Testis (tissue), 2 donors: ENCODE measurements at regions not wholly inside any gene's neighbourhood (a gene's known extent, or its start where the extent isn't known, plus 50 kb on each side); places are given as distances from the start of the nearest gene placed in this dataset.

Experiments used
- DNase-seq: peaks from one replicate; pipeline ENCODE4 v3.0.0-alpha.2; 2019
- H3K27ac ChIP-seq, 2 donors: fragments of 200-600 bp; sonication (generic); one replicate each; pipeline ENCODE4 v1.5.1; 2019
- H3K27me3 ChIP-seq: fragments of 200-600 bp; sonication (generic); one replicate; pipeline ENCODE4 v1.5.1; 2019
- H3K36me3 ChIP-seq: fragments of 200-600 bp; sonication (generic); one replicate; pipeline ENCODE4 v1.5.1; 2017; ENCODE audit warnings: low read depth; ENCODE audit errors: missing control alignments
- H3K4me1 ChIP-seq: fragments of 200-600 bp; sonication (generic); one replicate; pipeline ENCODE4 v1.5.1; 2019
- H3K4me3 ChIP-seq, 2 donors: fragments of 200-600 bp; sonication (generic); one replicate each; pipeline ENCODE4 v1.5.1; 2017 to 2019
- H3K9me3 ChIP-seq: fragments of 200-600 bp; sonication (generic); one replicate; pipeline ENCODE4 v1.5.1; 2017
- CTCF ChIP-seq, 3 experiments: fragments of 450-650 bp in 2 of 3; fragments of 200-600 bp in 1 of 3; sonication (generic) in 1 of 3; IDR thresholded peaks; one replicate each; pipeline ENCODE4 v1.5.1; 2016 to 2019; ENCODE audit warnings: antibody characterized with exemption in 3 of 3, mild to moderate bottlenecking in 2 of 3, moderate library complexity in 1 of 3
- POLR2A ChIP-seq: fragments of 450-650 bp; IDR thresholded peaks from one replicate; pipeline ENCODE4 v1.6.1; 2017; ENCODE audit warnings: antibody characterized with exemption, mild to moderate bottlenecking, moderate library complexity
- WGBS, 2 donors: methylation state at CpG; one replicate each; pipeline ENCODE4 v1.1.5; 2018; 5-methylcytosine and 5-hydroxymethylcytosine counted together
- intact Hi-C: fragments of 100-400 bp; cut with DNase I; formaldehyde crosslinking; loops from one replicate; pipeline ENCODE4 v1.15.1; 2023; ENCODE audit warnings: low total_unique reads

- Histone ChIP-seq H3K9me3 (no peaks in the 10 kb centered on the region), H3K27ac (no peak overlapping the region), H3K27me3 (no peaks in the 10 kb centered on the region), H3K36me3 (no peaks in the 10 kb centered on the region), H3K4me1 (no peaks in the 10 kb centered on the region), H3K4me3 (no peak overlapping the region)
- TF ChIP-seq POLR2A = no peak
- TF ChIP-seq CTCF (IDR thresholded peaks at IDR 0.05) = no peak
- 92 to 95% methylated on average over 1 of the region's 1 CpG for WGBS, 2 donors
- intact Hi-C loops = no loop called here
- DNase-seq = no peak
Observed at GRCh38 chr5:67416133-67416937, 219.7 kb upstream of the CD180 start.

GRCh38 chr5:67414712-67415111 lies 218.1 kb upstream of the CD180 start:
- TF ChIP-seq POLR2A = no peak
- no peak for TF ChIP-seq CTCF (IDR thresholded peaks at IDR 0.05)
- Histone ChIP-seq H3K9me3 (no peaks in the 10 kb centered on the region), H3K27me3 (no peaks in the 10 kb centered on the region), H3K4me1 (no peaks in the 10 kb centered on the region), H3K36me3 (no peaks in the 10 kb centered on the region), H3K27ac (no peak overlapping the region), H3K4me3 (no peak overlapping the region)
- intact Hi-C loops = no loop called here
- no peak for DNase-seq

DNA sequence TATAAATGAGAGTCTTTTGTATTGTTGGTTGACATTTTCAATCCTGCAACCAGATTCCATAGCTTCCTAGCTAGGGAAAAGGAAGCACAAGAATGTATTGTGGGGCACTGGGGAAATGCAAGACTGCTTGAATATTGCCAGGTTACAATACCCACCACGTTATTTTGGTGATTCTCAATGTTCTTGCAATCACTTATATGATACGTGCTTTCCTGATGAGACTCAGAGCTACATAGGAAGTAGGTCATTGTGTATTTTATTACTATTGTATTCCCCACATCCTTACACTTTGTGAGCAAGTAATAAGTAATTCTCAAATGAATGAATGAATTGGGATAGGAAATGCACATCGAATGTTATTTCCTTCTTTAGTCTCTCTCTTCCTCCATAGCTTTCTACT lies 217.1 kb upstream of the CD180 start:
- 81 to 89% methylated on average over 3 of the region's 3 CpGs for WGBS, 2 donors
- Histone ChIP-seq H3K36me3 (no peaks in the 10 kb centered on the region), H3K9me3 (no peaks in the 10 kb centered on the region), H3K4me1 (no peaks in the 10 kb centered on the region), H3K27me3 (no peaks in the 10 kb centered on the region), H3K4me3 (no peak overlapping the region), H3K27ac (no peak overlapping the region)
- no peak for TF ChIP-seq POLR2A
- TF ChIP-seq CTCF (IDR thresholded peaks at IDR 0.05) = no peak
- no peak for DNase-seq
- intact Hi-C loops = no loop called here

GRCh38 chr5:67409126-67409777 lies 212.7 kb upstream of the CD180 start:
- TF ChIP-seq POLR2A = no peak
- no peak for TF ChIP-seq CTCF (IDR thresholded peaks at IDR 0.05)

More at GRCh38 chr5:67409126-67409777, 212.7 kb upstream of the CD180 start:
- no peak overlapping the region for H3K27ac ChIP-seq
- no peaks in the 10 kb centered on the region for H3K4me1 ChIP-seq
- no peak for DNase-seq
- WGBS, 2 donors = 73 to 77% methylated on average over 4 of the region's 4 CpGs
- H3K4me3 ChIP-seq = no peak overlapping the region
- H3K27me3 ChIP-seq = no peaks in the 10 kb centered on the region
- H3K36me3 ChIP-seq = no peaks in the 10 kb centered on the region
- H3K9me3 ChIP-seq = no peaks in the 10 kb centered on the region
- intact Hi-C loops = no loop called here
